ENCODE measurements at regions not wholly inside any gene's neighbourhood (a gene's known extent, or its start where the extent isn't known, plus 50 kb on each side); places are given as distances from the start of the nearest gene placed in this dataset.

GRCh38 chr9:1659363-1659690 is 355.8 kb upstream of the SMARCA2 start:
- Mint-ChIP-seq H3K4me3 (no peak overlapping the region), H3K4me1 (no peaks in the 10 kb centered on the region), H3K36me3 (no peaks in the 10 kb centered on the region), H3K27me3 (peaks cover 10 to 23% of the 10 kb centered on the region in 2 donors), H3K9me3 (no peaks in the 10 kb centered on the region), H3K27ac (no peak overlapping the region)
- ATAC-seq (replicated peaks in 1 of 4) (no peak), DNase-seq (no peak)
- POLR2A ChIA-PET: no interaction called here
- Histone ChIP-seq H3K27me3 (replicated peaks in 1 of 2; ENCODE audit: control insufficient read depth in 2 of 2, extremely low read depth in 1 of 2, insufficient read depth in 2 of 2, low read length in 1 of 2) (no peaks in the 10 kb centered on the region), H3K9me3 (no peaks in the 10 kb centered on the region), H3K4me1 (ENCODE audit: control insufficient read depth in 1 of 2, extremely low read depth in 1 of 2, insufficient read depth in 2 of 2, low read length in 2 of 2) (no peaks in the 10 kb centered on the region), H3K27ac (ENCODE audit: low read length) (no peak overlapping the region), H3K4me3 (ENCODE audit: control insufficient read depth in 1 of 2, extremely low read depth in 1 of 2, low read length in 1 of 2) (no peak overlapping the region), H3K36me3 (ENCODE audit: control insufficient read depth in 2 of 2, extremely low read depth in 1 of 2, insufficient read depth in 1 of 2, low read length in 1 of 2) (no peaks in the 10 kb centered on the region)
- CTCF ChIA-PET: no interaction called here
- WGBS (ENCODE audit: insufficient coverage): 80% methylated on average over 1 of the region's 3 CpGs

- Mint-ChIP-seq H3K9me3 (peaks cover 2 to 7% (median 7%) of the 10 kb centered on the region in 3 donors), H3K4me3 (no peak overlapping the region), H3K36me3 (no peaks in the 10 kb centered on the region), H3K27ac (no peak overlapping the region), H3K4me1 (no peaks in the 10 kb centered on the region), H3K27me3 (peaks cover 0 to 15% of the 10 kb centered on the region in 2 donors)
- ChIA-PET CTCF (no interaction called here), POLR2A (no interaction called here)
- Histone ChIP-seq H3K27ac (ENCODE audit: low read length) (no peak overlapping the region), H3K4me3 (ENCODE audit: control insufficient read depth in 1 of 2, extremely low read depth in 1 of 2, low read length in 1 of 2) (no peak overlapping the region), H3K27me3 (replicated peaks in 1 of 2; ENCODE audit: control insufficient read depth in 2 of 2, extremely low read depth in 1 of 2, insufficient read depth in 2 of 2, low read length in 1 of 2) (no peaks in the 10 kb centered on the region), H3K36me3 (ENCODE audit: control insufficient read depth in 2 of 2, extremely low read depth in 1 of 2, insufficient read depth in 1 of 2, low read length in 1 of 2) (no peaks in the 10 kb centered on the region), H3K9me3 (no peaks in the 10 kb centered on the region), H3K4me1 (ENCODE audit: control insufficient read depth in 1 of 2, extremely low read depth in 1 of 2, insufficient read depth in 2 of 2, low read length in 2 of 2) (no peaks in the 10 kb centered on the region)
- DNase-seq (no peak), ATAC-seq (replicated peaks in 1 of 4) (no peak)
- WGBS (ENCODE audit: insufficient coverage): no CpG with 5 or more reads among the region's 1 CpG
These were observed 346.7 kb upstream of the SMARCA2 start for GRCh38 chr9:1668441-1668840.

DNA sequence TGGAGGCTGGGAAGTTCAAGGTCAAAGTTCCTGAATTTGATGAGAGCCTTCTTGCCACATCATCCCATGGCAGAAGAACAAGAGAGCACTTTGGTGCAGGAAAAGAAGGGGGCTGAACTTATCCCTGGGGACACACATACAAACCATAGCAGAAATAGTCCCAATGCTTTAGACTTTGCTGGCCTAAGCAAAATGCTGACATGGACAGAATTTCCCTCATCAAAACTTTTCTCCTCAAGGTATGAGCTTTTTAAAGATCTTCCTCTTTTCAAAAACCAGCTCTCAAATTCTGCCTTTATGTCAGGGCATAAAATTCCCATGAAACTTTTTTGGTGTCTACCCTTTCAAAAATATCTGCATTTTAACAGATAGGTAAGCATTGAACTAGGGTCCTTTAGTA is 341.8 kb upstream of the SMARCA2 start:
- POLR2A ChIA-PET: no interaction called here
- CTCF ChIA-PET: no interaction called here
- Histone ChIP-seq H3K9me3 (no peaks in the 10 kb centered on the region), H3K27ac (ENCODE audit: low read length) (no peak overlapping the region), H3K36me3 (ENCODE audit: control insufficient read depth in 2 of 2, extremely low read depth in 1 of 2, insufficient read depth in 1 of 2, low read length in 1 of 2) (no peaks in the 10 kb centered on the region), H3K27me3 (replicated peaks in 1 of 2; ENCODE audit: control insufficient read depth in 2 of 2, extremely low read depth in 1 of 2, insufficient read depth in 2 of 2, low read length in 1 of 2) (no peaks in the 10 kb centered on the region), H3K4me3 (ENCODE audit: control insufficient read depth in 1 of 2, extremely low read depth in 1 of 2, low read length in 1 of 2) (no peak overlapping the region), H3K4me1 (ENCODE audit: control insufficient read depth in 1 of 2, extremely low read depth in 1 of 2, insufficient read depth in 2 of 2, low read length in 2 of 2) (no peaks in the 10 kb centered on the region)
- Mint-ChIP-seq H3K27me3 (peaks cover 0 to 4% of the 10 kb centered on the region in 2 donors), H3K4me3 (no peak overlapping the region), H3K36me3 (no peaks in the 10 kb centered on the region), H3K27ac (no peak overlapping the region), H3K4me1 (no peaks in the 10 kb centered on the region), H3K9me3 (peaks cover 0 to 7% (median 0%) of the 10 kb centered on the region in 3 donors)
- DNase-seq: no peak
- ATAC-seq (replicated peaks in 1 of 4): no peak

- Histone ChIP-seq H3K27me3 (replicated peaks in 1 of 2; ENCODE audit: control insufficient read depth in 2 of 2, extremely low read depth in 1 of 2, insufficient read depth in 2 of 2, low read length in 1 of 2) (no peaks in the 10 kb centered on the region), H3K27ac (ENCODE audit: low read length) (no peak overlapping the region), H3K36me3 (ENCODE audit: control insufficient read depth in 2 of 2, extremely low read depth in 1 of 2, insufficient read depth in 1 of 2, low read length in 1 of 2) (no peaks in the 10 kb centered on the region), H3K4me3 (ENCODE audit: control insufficient read depth in 1 of 2, extremely low read depth in 1 of 2, low read length in 1 of 2) (no peak overlapping the region), H3K4me1 (ENCODE audit: control insufficient read depth in 1 of 2, extremely low read depth in 1 of 2, insufficient read depth in 2 of 2, low read length in 2 of 2) (no peaks in the 10 kb centered on the region), H3K9me3 (no peaks in the 10 kb centered on the region)
- Mint-ChIP-seq H3K9me3 (no peaks in the 10 kb centered on the region), H3K4me1 (no peaks in the 10 kb centered on the region), H3K36me3 (no peaks in the 10 kb centered on the region), H3K27me3 (peaks cover 0 to 21% of the 10 kb centered on the region in 2 donors), H3K4me3 (no peak overlapping the region), H3K27ac (no peak overlapping the region)
- DNase-seq: no peak
- WGBS (ENCODE audit: insufficient coverage): 70% methylated on average over 1 of the region's 3 CpGs
- POLR2A ChIA-PET: no interaction called here
- CTCF ChIA-PET: interaction anchor here in 1 of 2 donors (0.5 kb wide), 1 partner anchor 11 kb away, joined by 3 read pairs; no protein-coding TSS in a partner anchor
- no peak for ATAC-seq (replicated peaks in 1 of 4)
These were observed 338.4 kb upstream of the SMARCA2 start for GRCh38 chr9:1676771-1677170.

DNA sequence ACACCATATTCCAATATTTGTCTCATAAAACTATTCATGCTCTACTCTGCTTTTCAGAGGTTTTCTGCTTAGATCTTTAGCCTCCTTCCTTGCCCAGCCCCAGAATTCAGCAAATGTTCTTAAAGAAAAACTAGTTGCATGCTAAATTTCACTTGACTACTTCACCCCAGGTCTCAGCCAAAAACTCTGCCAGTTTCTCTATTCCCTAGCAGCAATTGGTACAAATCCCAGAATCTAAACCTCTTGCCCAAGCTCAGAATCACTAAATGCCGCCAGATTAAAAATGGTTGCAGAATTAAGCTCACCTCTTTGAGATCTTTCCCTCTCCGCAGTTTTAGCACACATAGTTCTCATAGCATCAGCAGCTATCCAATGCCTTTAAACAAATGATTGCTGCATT is 331.2 kb upstream of the SMARCA2 start:
- 79% methylated on average over 2 of the region's 2 CpGs for WGBS (ENCODE audit: insufficient coverage)

GRCh38 chr9:1698991-1699390 is 316.2 kb upstream of the SMARCA2 start:
- WGBS (ENCODE audit: insufficient coverage): 90% methylated on average over 2 of the region's 5 CpGs
- Mint-ChIP-seq H3K4me3 (no peak overlapping the region), H3K4me1 (no peaks in the 10 kb centered on the region)

More for the DNA sequence above, 331.2 kb upstream of the SMARCA2 start:
- H3K9me3 ChIP-seq: no peaks in the 10 kb centered on the region
- peaks cover 7 to 35% of the 10 kb centered on the region in 2 donors for H3K27me3 Mint-ChIP-seq
- no peak overlapping the region for H3K4me3 Mint-ChIP-seq
- no peak overlapping the region for H3K27ac Mint-ChIP-seq
- no peaks in the 10 kb centered on the region for H3K4me1 ChIP-seq (ENCODE audit: control insufficient read depth in 1 of 2, extremely low read depth in 1 of 2, insufficient read depth in 2 of 2, low read length in 2 of 2)
- POLR2A ChIA-PET: no interaction called here
- CTCF ChIA-PET: no interaction called here
- no peaks in the 10 kb centered on the region for H3K4me1 Mint-ChIP-seq
- ATAC-seq (replicated peaks in 1 of 4) (no peak), DNase-seq (no peak)
- H3K36me3 Mint-ChIP-seq: no peaks in the 10 kb centered on the region
- H3K36me3 ChIP-seq (ENCODE audit: control insufficient read depth in 2 of 2, extremely low read depth in 1 of 2, insufficient read depth in 1 of 2, low read length in 1 of 2): no peaks in the 10 kb centered on the region
- no peak overlapping the region for H3K27ac ChIP-seq (ENCODE audit: low read length)
- no peak overlapping the region for H3K4me3 ChIP-seq (ENCODE audit: control insufficient read depth in 1 of 2, extremely low read depth in 1 of 2, low read length in 1 of 2)
- H3K9me3 Mint-ChIP-seq: no peaks in the 10 kb centered on the region
- H3K27me3 ChIP-seq (replicated peaks in 1 of 2; ENCODE audit: control insufficient read depth in 2 of 2, extremely low read depth in 1 of 2, insufficient read depth in 2 of 2, low read length in 1 of 2): no peaks in the 10 kb centered on the region

GRCh38 chr9:1701113-1701512 is 314.0 kb upstream of the SMARCA2 start:
- no peak overlapping the region for H3K27ac Mint-ChIP-seq
- Histone ChIP-seq H3K27ac (ENCODE audit: low read length) (no peak overlapping the region), H3K27me3 (replicated peaks in 1 of 2; ENCODE audit: control insufficient read depth in 2 of 2, extremely low read depth in 1 of 2, insufficient read depth in 2 of 2, low read length in 1 of 2) (peaks cover 0 to 2% of the 10 kb centered on the region in 2 experiments), H3K4me1 (ENCODE audit: control insufficient read depth in 1 of 2, extremely low read depth in 1 of 2, insufficient read depth in 2 of 2, low read length in 2 of 2) (no peaks in the 10 kb centered on the region), H3K9me3 (no peaks in the 10 kb centered on the region), H3K36me3 (ENCODE audit: control insufficient read depth in 2 of 2, extremely low read depth in 1 of 2, insufficient read depth in 1 of 2, low read length in 1 of 2) (no peaks in the 10 kb centered on the region), H3K4me3 (ENCODE audit: control insufficient read depth in 1 of 2, extremely low read depth in 1 of 2, low read length in 1 of 2) (no peak overlapping the region)
- H3K36me3 Mint-ChIP-seq: no peaks in the 10 kb centered on the region
- no peak for ATAC-seq (replicated peaks in 1 of 4)
- H3K4me3 Mint-ChIP-seq: no peak overlapping the region
- 100% methylated on average over 1 of the region's 2 CpGs for WGBS (ENCODE audit: insufficient coverage)
- H3K9me3 Mint-ChIP-seq: peaks cover 0 to 3% (median 0%) of the 10 kb centered on the region in 3 donors
- no peaks in the 10 kb centered on the region for H3K4me1 Mint-ChIP-seq
- peaks cover 30 to 32% of the 10 kb centered on the region in 2 donors for H3K27me3 Mint-ChIP-seq
- peak in 1 of 35 experiments; percentile 2 for DNase-seq
- POLR2A ChIA-PET: no interaction called here
- CTCF ChIA-PET: no interaction called here

More at GRCh38 chr9:1698991-1699390, 316.2 kb upstream of the SMARCA2 start:
- ATAC-seq (replicated peaks in 1 of 4) (no peak), DNase-seq (no peak)
- Histone ChIP-seq H3K27ac (ENCODE audit: low read length) (no peak overlapping the region), H3K4me1 (ENCODE audit: control insufficient read depth in 1 of 2, extremely low read depth in 1 of 2, insufficient read depth in 2 of 2, low read length in 2 of 2) (no peaks in the 10 kb centered on the region), H3K27me3 (replicated peaks in 1 of 2; ENCODE audit: control insufficient read depth in 2 of 2, extremely low read depth in 1 of 2, insufficient read depth in 2 of 2, low read length in 1 of 2) (peaks cover 0 to 2% of the 10 kb centered on the region in 2 experiments), H3K36me3 (ENCODE audit: control insufficient read depth in 2 of 2, extremely low read depth in 1 of 2, insufficient read depth in 1 of 2, low read length in 1 of 2) (no peaks in the 10 kb centered on the region), H3K9me3 (no peaks in the 10 kb centered on the region), H3K4me3 (ENCODE audit: control insufficient read depth in 1 of 2, extremely low read depth in 1 of 2, low read length in 1 of 2) (no peak overlapping the region)
- Mint-ChIP-seq H3K9me3 (peaks cover 0 to 3% (median 0%) of the 10 kb centered on the region in 3 donors), H3K27me3 (peaks cover 27 to 30% of the 10 kb centered on the region in 2 donors), H3K27ac (no peak overlapping the region), H3K36me3 (no peaks in the 10 kb centered on the region)
- ChIA-PET CTCF (no interaction called here), POLR2A (no interaction called here)

All from T-cell (primary cell).